ENCODE measurements at regions not wholly inside any gene's neighbourhood (a gene's known extent, or its start where the extent isn't known, plus 50 kb on each side); places are given as distances from the start of the nearest gene placed in this dataset.

DNA sequence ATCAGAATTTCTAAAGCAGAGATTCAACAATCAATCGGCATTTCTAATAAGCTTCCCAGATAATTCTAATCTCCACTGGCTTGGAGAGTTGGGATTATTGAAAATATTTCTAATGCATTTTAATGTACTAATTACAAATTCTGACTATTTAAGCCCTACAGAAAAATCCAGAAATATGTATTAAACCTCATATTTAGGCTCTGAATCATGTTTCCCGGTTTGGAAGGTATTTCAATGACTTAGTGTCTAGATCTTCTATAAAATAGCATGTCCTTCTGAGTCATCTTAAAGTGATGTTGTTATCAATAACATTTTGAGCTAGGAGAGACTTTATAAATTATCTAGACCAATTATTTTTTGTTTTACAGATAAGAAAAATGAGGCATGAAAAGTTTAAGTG is 258.8 kb upstream of the NRXN1 start:
- TF ChIP-seq, protein P1, sequence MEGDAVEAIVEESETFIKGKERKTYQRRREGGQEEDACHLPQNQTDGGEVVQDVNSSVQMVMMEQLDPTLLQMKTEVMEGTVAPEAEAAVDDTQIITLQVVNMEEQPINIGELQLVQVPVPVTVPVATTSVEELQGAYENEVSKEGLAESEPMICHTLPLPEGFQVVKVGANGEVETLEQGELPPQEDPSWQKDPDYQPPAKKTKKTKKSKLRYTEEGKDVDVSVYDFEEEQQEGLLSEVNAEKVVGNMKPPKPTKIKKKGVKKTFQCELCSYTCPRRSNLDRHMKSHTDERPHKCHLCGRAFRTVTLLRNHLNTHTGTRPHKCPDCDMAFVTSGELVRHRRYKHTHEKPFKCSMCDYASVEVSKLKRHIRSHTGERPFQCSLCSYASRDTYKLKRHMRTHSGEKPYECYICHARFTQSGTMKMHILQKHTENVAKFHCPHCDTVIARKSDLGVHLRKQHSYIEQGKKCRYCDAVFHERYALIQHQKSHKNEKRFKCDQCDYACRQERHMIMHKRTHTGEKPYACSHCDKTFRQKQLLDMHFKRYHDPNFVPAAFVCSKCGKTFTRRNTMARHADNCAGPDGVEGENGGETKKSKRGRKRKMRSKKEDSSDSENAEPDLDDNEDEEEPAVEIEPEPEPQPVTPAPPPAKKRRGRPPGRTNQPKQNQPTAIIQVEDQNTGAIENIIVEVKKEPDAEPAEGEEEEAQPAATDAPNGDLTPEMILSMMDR (IDR thresholded peaks at IDR 0.05) = no peak
- TF ChIP-seq POLR2AphosphoS5 (IDR thresholded peaks at IDR 0.05) (no peak), POLR2A (IDR thresholded peaks at IDR 0.05) (no peak)

All from sigmoid colon (tissue), 4 donors.